Fibroblast of the aortic adventitia (primary cell): ENCODE measurements at regions not wholly inside any gene's neighbourhood (a gene's known extent, or its start where the extent isn't known, plus 50 kb on each side); places are given as distances from the start of the nearest gene placed in this dataset.

Experiments
- DNase-seq: peaks from one replicate; pipeline ENCODE4 v3.0.0-alpha.2; 2010; ENCODE audit warnings: low read depth
- H3K4me3 ChIP-seq: 2 replicates; pipeline ENCODE4 v1.5.1; 2011; ENCODE audit warnings: low read depth, mild to moderate bottlenecking, control low read depth, low read length, moderate library complexity
- TF ChIP-seq, protein P1 (sequence below): IDR thresholded peaks from 2 replicates; pipeline ENCODE4 v1.5.1; 2011; ENCODE audit warnings: mild to moderate bottlenecking, low read length, control low read depth, inconsistent platforms; ENCODE audit not compliant: insufficient read depth

DNA sequence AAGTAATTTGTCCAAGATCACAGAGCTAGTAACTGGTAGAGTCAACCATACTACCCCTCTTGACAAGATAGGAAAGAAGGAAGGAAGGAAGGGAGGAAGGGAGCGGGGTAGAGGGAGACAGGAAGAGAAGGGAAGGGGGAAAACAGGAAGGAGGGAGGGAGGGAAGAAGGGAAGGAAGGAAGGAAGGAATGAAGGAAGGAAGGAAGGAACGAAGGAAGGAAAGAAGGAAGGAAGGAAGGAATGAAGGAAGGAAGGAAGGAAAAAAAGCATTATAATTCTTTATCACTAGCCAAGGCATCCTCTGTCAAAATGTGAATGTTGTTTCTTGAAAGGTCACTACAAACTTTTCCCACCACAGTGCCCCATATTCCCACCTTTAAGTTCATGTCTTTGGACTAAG, 223.6 kb downstream of the SHQ1 start:
- TF ChIP-seq, protein P1, sequence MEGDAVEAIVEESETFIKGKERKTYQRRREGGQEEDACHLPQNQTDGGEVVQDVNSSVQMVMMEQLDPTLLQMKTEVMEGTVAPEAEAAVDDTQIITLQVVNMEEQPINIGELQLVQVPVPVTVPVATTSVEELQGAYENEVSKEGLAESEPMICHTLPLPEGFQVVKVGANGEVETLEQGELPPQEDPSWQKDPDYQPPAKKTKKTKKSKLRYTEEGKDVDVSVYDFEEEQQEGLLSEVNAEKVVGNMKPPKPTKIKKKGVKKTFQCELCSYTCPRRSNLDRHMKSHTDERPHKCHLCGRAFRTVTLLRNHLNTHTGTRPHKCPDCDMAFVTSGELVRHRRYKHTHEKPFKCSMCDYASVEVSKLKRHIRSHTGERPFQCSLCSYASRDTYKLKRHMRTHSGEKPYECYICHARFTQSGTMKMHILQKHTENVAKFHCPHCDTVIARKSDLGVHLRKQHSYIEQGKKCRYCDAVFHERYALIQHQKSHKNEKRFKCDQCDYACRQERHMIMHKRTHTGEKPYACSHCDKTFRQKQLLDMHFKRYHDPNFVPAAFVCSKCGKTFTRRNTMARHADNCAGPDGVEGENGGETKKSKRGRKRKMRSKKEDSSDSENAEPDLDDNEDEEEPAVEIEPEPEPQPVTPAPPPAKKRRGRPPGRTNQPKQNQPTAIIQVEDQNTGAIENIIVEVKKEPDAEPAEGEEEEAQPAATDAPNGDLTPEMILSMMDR, result no peak
- no peak overlapping the region for H3K4me3 ChIP-seq
- DNase-seq, result no peak

DNA sequence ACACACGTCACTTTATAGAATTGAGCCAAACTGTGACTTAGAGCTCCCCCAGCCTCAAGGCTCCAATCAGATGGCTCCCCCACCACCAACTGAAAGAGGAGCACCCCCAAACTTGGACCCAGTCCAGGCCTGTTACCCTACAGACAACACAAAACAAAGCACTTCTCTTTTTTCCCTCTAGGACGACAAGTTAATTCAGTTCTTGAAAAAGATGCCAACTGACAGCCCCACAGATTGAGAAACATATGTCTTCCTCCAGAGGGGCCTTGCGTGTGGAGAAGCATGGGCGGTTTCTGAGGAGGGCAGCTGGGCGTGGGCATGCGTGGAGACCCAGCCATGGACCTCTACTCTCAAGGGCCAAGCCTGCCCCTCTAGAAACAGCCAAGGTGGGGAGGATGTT, 229.5 kb downstream of the SHQ1 start:
- no peak for DNase-seq
- TF ChIP-seq, protein P1, result no peak
- H3K4me3 ChIP-seq, result no peak overlapping the region

DNA sequence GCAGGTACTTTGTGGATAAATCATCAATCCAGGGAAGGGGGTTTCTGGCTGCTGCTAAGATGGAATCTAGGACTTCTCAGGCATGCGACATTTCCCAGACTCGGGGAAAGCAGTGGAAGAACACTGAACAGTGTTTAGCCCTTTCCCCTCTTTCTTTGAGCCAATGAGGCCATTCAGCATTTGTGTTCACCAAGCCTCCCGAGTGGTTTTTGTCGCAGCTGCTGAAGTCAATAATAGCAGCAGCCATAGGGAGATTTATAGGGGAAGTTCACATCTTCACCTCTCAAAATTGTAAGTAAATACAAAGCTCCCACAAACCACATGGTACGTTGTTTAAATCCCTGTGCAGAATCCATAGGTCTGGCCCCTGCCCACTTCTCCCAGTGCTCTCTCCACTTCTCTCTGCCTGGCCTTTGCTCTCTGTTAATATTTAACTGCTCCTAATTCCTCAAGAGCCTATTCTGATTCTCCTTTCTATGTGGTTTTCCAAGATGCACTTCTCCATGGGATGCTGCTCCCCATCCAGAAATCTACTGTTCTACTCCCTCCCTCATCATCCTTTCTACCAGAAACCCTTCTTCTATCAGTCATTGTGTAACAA, 230.7 kb downstream of the SHQ1 start:
- no peak for DNase-seq
- H3K4me3 ChIP-seq, result no peak overlapping the region
- TF ChIP-seq, protein P1, result no peak

DNA sequence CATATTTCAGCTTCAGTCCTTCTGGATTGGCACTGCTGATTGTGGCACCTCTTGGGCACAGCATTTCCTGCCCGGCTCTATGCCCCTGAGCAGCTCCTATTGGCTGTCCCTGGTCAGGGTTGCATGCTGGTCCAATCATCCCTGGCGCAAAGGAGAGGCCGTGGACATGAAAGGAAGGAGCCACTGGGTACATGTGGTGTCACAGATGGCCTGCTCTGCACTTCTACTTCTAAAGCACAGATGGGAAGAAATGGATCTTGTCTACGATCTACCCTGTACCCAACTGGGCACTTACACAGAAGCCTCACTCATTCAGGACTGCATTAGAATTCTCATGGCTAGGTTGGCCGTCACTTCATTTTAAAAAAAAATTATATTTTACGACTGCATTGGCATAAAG, 232.5 kb downstream of the SHQ1 start:
- TF ChIP-seq, protein P1, result no peak
- DNase-seq, result no peak
- no peak overlapping the region for H3K4me3 ChIP-seq

DNA sequence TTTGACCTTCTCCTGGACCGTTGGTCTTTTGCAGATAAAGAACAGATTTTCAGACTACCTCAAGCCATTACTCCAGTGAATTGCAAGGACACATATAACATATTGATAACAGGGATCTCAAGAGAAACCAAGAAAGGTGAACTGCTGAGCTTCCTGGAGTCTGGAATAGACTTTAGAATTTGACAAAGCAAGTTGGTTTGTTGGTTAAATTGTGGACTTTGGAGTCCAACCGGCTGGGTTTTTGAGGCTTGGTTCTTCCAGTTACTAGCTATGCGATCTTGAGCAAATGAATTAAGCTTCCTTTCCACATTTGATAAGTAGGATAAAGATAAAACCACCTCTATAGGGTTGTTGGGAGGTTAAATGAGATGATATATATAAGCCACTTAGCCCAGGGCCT, 233.1 kb downstream of the SHQ1 start:
- H3K4me3 ChIP-seq, result no peak overlapping the region
- TF ChIP-seq, protein P1, result no peak
- no peak for DNase-seq

DNA sequence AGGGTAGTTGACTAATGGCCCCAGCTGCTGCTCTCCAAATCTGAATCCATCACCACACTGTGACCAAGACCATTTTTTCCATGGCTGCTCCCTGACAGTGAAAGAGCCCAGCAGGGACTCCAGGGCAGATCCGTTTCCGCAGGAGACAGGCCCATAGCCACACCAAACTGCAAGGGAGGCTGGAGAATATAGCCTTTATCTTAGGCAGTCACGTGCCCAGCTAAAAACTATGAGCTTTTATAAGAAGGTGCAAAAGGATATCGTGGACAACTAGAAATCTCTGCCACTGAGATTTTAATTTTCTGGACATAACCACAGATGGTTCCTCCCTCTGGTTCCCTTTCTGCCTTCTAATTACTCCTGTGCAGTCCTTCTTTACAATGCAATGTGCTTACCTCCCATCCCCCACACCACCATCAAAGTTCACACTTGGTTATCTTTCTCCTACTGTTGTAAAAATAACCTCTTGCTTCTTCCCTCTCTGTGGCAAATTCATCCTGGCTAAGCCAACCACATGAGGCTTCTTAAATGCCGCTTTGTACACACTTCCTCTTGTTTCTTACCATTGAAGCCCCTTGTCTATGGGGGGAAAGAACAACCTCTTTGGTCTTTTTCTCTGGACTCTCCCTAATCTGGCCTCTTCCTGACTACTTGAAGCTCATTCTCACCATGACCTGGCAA, 233.7 kb downstream of the SHQ1 start:
- TF ChIP-seq, protein P1, result no peak
- no peak for DNase-seq
- no peak overlapping the region for H3K4me3 ChIP-seq
